Neural progenitor cell (in vitro differentiated cells): ENCODE measurements at regions not wholly inside any gene's neighbourhood (a gene's known extent, or its start where the extent isn't known, plus 50 kb on each side); places are given as distances from the start of the nearest gene placed in this dataset.

Experiments
- DNase-seq: peaks from one replicate; pipeline ENCODE4 v3.0.0-alpha.2; 2016; ENCODE audit warnings: low spot score
- H2AFZ ChIP-seq: fragments of 200-600 bp; sonication (generic); replicated peaks from 2 replicates; pipeline ENCODE4 v1.6.1; 2016; ENCODE audit warnings: antibody characterized with exemption
- H3F3A ChIP-seq: fragments of 200-600 bp; sonication (generic); 2 replicates; pipeline ENCODE4 v1.6.1; 2016; ENCODE audit warnings: antibody characterized with exemption, low read depth
- H3K27ac ChIP-seq: fragments of 200-600 bp; sonication (generic); 2 replicates; pipeline ENCODE4 v1.5.1; 2016; ENCODE audit warnings: mild to moderate bottlenecking
- H3K27me3 ChIP-seq: fragments of 200-600 bp; sonication (generic); 2 replicates; pipeline ENCODE4 v1.6.1; 2016; ENCODE audit warnings: mild to moderate bottlenecking, moderate library complexity
- H3K36me3 ChIP-seq: fragments of 200-600 bp; sonication (generic); 2 replicates; pipeline ENCODE4 v1.5.1; 2016
- H3K4me1 ChIP-seq: fragments of 200-600 bp; sonication (generic); 2 replicates; pipeline ENCODE4 v1.6.1; 2016; ENCODE audit warnings: mixed run types
- H3K4me2 ChIP-seq: fragments of 200-600 bp; sonication (generic); 2 replicates; pipeline ENCODE4 v1.6.1; 2016
- H3K4me3 ChIP-seq: fragments of 200-600 bp; sonication (generic); 2 replicates; pipeline ENCODE4 v1.5.1; 2016
- H3K79me2 ChIP-seq: fragments of 200-600 bp; sonication (generic); 2 replicates; pipeline ENCODE4 v1.6.1; 2016; ENCODE audit warnings: low read depth
- H3K9ac ChIP-seq: fragments of 200-600 bp; sonication (generic); 2 replicates; pipeline ENCODE4 v1.6.1; 2016
- H3K9me3 ChIP-seq: fragments of 200-600 bp; sonication (generic); 2 replicates; pipeline ENCODE4 v1.5.1; 2016; ENCODE audit warnings: low read depth
- H4K20me1 ChIP-seq: fragments of 200-600 bp; sonication (generic); 2 replicates; pipeline ENCODE4 v1.6.1; 2016; ENCODE audit warnings: low read depth
- H3K27ac Mint-ChIP-seq: 3 replicates; pipeline ENCODE4 v1.8.0; 2021; ENCODE audit warnings: mixed read lengths
- H3K27me3 Mint-ChIP-seq: 2 replicates; pipeline ENCODE4 v1.8.0; 2022; ENCODE audit warnings: low read depth, mild to moderate bottlenecking, inconsistent platforms, moderate library complexity, mixed read lengths; ENCODE audit not compliant: insufficient read depth
- H3K36me3 Mint-ChIP-seq: 3 replicates; pipeline ENCODE4 v1.8.0; 2021; ENCODE audit warnings: mixed read lengths
- H3K4me1 Mint-ChIP-seq: 3 replicates; pipeline ENCODE4 v1.8.0; 2021; ENCODE audit warnings: mixed read lengths
- H3K4me3 Mint-ChIP-seq: 3 replicates; pipeline ENCODE4 v1.8.0; 2021; ENCODE audit warnings: mild to moderate bottlenecking, moderate library complexity, mixed read lengths
- H3K9me3 Mint-ChIP-seq: 3 replicates; pipeline ENCODE4 v1.8.0; 2020; ENCODE audit warnings: mixed read lengths
- CTCF ChIP-seq: fragments of 200-600 bp; sonication (generic); IDR thresholded peaks from 2 replicates; pipeline ENCODE4 v1.5.1; 2017; ENCODE audit warnings: antibody characterized with exemption, mild to moderate bottlenecking
- EZH2 ChIP-seq: fragments of 200-600 bp; sonication (generic); IDR thresholded peaks from 2 replicates; pipeline ENCODE4 v1.6.1; 2017; ENCODE audit warnings: antibody characterized with exemption, mild to moderate bottlenecking, moderate library complexity
- EZH2phosphoT487 ChIP-seq: fragments of 200-600 bp; sonication (generic); IDR thresholded peaks from 2 replicates; pipeline ENCODE4 v1.6.1; 2017; ENCODE audit warnings: antibody characterized with exemption

- Mint-ChIP-seq H3K9me3 (no peaks in the 10 kb centered on the region), H3K4me1 (no peaks in the 10 kb centered on the region), H3K27ac (no peak overlapping the region), H3K36me3 (no peaks in the 10 kb centered on the region), H3K4me3 (no peak overlapping the region), H3K27me3 (no peaks in the 10 kb centered on the region)
- H3K9me3 ChIP-seq, result no peaks in the 10 kb centered on the region
- no peaks in the 10 kb centered on the region for H3K27me3 ChIP-seq
- H3F3A ChIP-seq, result no peaks in the 10 kb centered on the region
- H3K9ac ChIP-seq, result no peak overlapping the region
- no peak overlapping the region for H2AFZ ChIP-seq
- H3K4me2 ChIP-seq, result no peak overlapping the region
- no peaks in the 10 kb centered on the region for H4K20me1 ChIP-seq
- H3K36me3 ChIP-seq, result no peaks in the 10 kb centered on the region
- H3K4me1 ChIP-seq, result peaks cover 3% of the 10 kb centered on the region
- DNase-seq, result no peak
- no peak overlapping the region for H3K4me3 ChIP-seq
- no peak overlapping the region for H3K27ac ChIP-seq
- no peak for TF ChIP-seq EZH2
- no peak for TF ChIP-seq CTCF
- no peak for TF ChIP-seq EZH2phosphoT487
- H3K79me2 ChIP-seq, result no peaks in the 10 kb centered on the region
These were observed 409.5 kb upstream of the GCFC2 start for GRCh38 chr2:76120176-76120575.

GRCh38 chr2:76089683-76090082 is 379.0 kb upstream of the GCFC2 start:
- no peak for DNase-seq
- H3K9me3 ChIP-seq, result no peaks in the 10 kb centered on the region
- H3K79me2 ChIP-seq, result no peaks in the 10 kb centered on the region
- Mint-ChIP-seq H3K4me1 (no peaks in the 10 kb centered on the region), H3K27ac (no peak overlapping the region), H3K9me3 (no peaks in the 10 kb centered on the region), H3K4me3 (no peak overlapping the region), H3K27me3 (peaks cover 4% of the 10 kb centered on the region), H3K36me3 (no peaks in the 10 kb centered on the region)
- H3K4me1 ChIP-seq, result no peaks in the 10 kb centered on the region
- H3K27ac ChIP-seq, result no peak overlapping the region
- no peaks in the 10 kb centered on the region for H3K27me3 ChIP-seq
- H3K4me3 ChIP-seq, result no peak overlapping the region
- H3K36me3 ChIP-seq, result no peaks in the 10 kb centered on the region
- TF ChIP-seq EZH2 (no peak), CTCF (no peak), EZH2phosphoT487 (no peak)
- H3K9ac ChIP-seq, result no peak overlapping the region
- no peaks in the 10 kb centered on the region for H4K20me1 ChIP-seq
- no peak overlapping the region for H2AFZ ChIP-seq
- H3K4me2 ChIP-seq, result no peak overlapping the region
- H3F3A ChIP-seq, result no peaks in the 10 kb centered on the region

GRCh38 chr2:76083248-76083647 is 372.5 kb upstream of the GCFC2 start:
- H3K4me1 ChIP-seq, result peaks cover 12% of the 10 kb centered on the region
- no peak overlapping the region for H3K9ac ChIP-seq
- H3K4me1 Mint-ChIP-seq, result peaks cover 4% of the 10 kb centered on the region
- DNase-seq, result no peak
- no peak overlapping the region for H3K4me3 ChIP-seq
- no peaks in the 10 kb centered on the region for H4K20me1 ChIP-seq
- no peaks in the 10 kb centered on the region for H3K27me3 ChIP-seq
- no peaks in the 10 kb centered on the region for H3K9me3 ChIP-seq
- H3K9me3 Mint-ChIP-seq, result no peaks in the 10 kb centered on the region
- no peak overlapping the region for H3K4me2 ChIP-seq
- no peak overlapping the region for H3K27ac ChIP-seq
- no peaks in the 10 kb centered on the region for H3K79me2 ChIP-seq
- no peaks in the 10 kb centered on the region for H3K36me3 Mint-ChIP-seq
- H3F3A ChIP-seq, result no peaks in the 10 kb centered on the region
- H3K36me3 ChIP-seq, result no peaks in the 10 kb centered on the region
- H3K27me3 Mint-ChIP-seq, result peaks cover 2% of the 10 kb centered on the region
- H3K27ac Mint-ChIP-seq, result no peak overlapping the region
- TF ChIP-seq EZH2, result no peak
- no peak for TF ChIP-seq EZH2phosphoT487
- no peak for TF ChIP-seq CTCF
- no peak overlapping the region for H3K4me3 Mint-ChIP-seq
- peak overlapping the region; percentile 63 for H2AFZ ChIP-seq
